Activated CD8-positive, alpha-beta memory T cell treated with anti-CD3 and anti-CD28 coated beads for 36 hours (primary cell): ENCODE measurements at regions not wholly inside any gene's neighbourhood (a gene's known extent, or its start where the extent isn't known, plus 50 kb on each side); places are given as distances from the start of the nearest gene placed in this dataset.
"Not testable (repeated sequence)": the region's sequence is repeated elsewhere in the genome, so short reads cannot be mapped to it uniquely, and the experiment has no call there.

Experiments used
- CTCF ChIA-PET: fragments of 350-600 bp; sonication (Branson Sonifier 250); formaldehyde crosslinking; loops from one replicate; lab custom pipeline; 2021; ENCODE audit warnings: antibody characterized with exemption; lab: Charles Lee
- POLR2A ChIA-PET: fragments of 350-600 bp; sonication (Branson Sonifier 250); formaldehyde crosslinking; loops from one replicate; lab custom pipeline; 2021; ENCODE audit warnings: antibody characterized with exemption; lab: Charles Lee

DNA sequence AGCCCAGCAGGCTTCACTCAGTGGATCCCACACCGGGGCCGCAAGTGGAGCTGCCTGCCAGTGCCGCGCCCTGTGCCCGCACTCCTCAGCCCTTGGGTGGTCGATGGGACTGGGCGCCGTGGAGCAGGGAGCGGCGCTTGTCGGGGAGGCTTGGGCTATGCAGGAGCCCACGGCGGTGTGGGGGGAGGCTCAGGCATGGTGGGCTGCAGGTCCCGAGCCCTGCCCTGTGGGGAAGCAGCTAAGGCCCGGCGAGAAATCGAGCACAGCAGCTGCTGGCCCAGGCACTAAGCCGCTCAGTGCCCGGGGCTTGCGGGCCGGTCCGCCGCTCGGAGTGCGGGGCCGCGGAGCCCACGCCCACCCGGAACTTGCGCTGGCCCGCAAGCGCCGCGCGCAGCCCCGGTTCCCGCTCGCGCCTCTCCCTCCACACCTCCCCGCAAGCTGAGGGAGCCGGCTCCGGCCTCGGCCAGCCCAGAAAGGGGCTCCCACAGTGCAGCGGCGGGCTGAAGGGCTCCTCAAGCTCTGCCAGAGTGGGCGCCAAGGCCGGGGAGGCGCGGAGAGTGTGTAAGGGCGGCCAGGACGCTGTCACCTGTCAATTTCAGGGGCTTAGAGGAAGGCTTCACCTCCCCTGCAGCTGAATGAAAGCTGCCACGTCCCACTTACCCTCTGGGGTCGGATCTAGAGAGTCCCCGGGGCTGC, 157.3 kb downstream of the LY86 start:
- CTCF ChIA-PET, result not testable (repeated sequence)
- POLR2A ChIA-PET, result interaction anchor here (0.7 kb wide), 1 partner anchor 240 kb away, joined by 4 read pairs; no protein-coding TSS in a partner anchor

DNA sequence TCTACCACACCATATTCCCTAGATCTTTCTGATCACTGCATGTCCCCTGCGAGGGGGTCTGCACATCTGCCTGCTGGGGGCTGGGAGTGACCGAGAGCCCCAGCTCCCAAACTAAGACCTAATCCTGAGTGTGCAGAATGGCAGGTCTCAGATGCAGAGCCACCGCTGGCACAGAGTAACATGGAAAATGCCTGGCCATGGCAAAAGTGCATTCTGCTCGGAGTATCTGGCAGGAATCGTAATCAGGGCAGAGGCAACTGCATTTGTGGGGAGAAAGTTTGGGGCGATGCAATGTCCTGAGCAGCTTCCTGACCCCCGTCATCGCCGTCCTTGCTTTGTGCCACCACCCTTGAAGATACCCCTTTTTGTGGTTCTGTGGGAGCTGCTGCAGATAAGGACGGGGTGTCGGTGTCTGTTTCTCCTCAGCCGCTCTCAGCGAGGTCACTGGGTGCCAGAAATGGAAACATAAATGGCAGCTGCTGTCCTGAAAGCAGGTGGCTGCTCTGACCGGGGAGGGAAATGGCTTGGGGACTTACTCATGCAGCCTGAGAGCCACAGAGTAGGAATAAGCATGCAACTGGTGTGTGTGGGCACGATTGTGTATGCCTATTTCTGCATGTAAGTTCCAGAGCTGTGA, 157.9 kb downstream of the LY86 start:
- CTCF ChIA-PET, result no interaction called here
- POLR2A ChIA-PET, result no interaction called here

DNA sequence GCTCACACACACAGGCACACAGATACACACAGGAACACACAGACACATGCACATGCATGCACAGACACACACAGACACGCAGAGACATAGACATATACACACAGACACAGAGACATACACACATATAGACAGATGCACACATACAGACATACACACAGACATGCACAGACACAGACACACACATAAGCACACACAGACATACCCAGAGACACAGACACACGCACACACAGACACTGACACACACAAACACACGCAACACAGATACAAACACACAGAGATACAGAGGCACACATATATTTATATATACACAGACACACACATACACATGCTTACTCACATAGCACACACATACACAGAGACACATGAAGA, 158.4 kb downstream of the LY86 start:
- CTCF ChIA-PET, result no interaction called here
- POLR2A ChIA-PET, result no interaction called here

DNA sequence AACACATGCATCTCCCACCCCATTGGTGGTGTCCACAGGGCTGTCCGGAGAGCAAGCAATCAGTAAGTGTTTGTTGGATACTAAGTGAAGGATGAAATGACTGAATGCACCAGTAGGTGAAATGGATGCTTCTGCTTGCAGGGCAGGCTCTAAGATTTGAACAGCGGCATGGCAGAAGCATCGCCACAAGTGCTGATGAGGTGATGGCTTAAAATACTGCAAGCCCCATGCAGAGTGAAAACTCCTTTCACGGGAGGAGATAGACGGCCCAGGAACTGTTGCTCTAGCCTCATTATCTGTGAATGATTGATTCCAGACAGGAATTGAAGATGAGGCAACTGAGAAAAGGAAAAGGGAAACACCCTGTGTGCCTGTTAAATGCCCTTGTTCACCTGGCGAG, 158.9 kb downstream of the LY86 start:
- CTCF ChIA-PET, result no interaction called here
- POLR2A ChIA-PET, result no interaction called here

DNA sequence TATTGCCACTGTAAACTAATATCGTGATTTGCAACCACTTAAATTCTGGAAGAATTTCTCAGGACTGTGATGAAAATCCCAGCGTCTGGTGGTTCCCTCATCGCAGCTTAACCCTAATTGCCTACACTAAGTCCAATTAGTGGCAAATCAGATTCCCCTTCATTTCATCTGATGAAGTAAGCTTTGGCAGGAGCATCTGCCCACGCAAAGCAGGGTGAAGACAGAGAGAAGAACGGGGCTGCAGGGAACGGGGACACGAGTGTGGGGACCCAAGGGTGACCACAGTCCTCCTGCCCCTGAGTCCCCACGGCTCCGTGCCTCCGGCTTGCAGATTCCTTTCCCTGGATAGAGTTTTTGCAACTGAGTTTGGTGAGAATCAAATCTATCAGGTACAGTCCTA, 159.5 kb downstream of the LY86 start:
- ChIA-PET CTCF (no interaction called here), POLR2A (no interaction called here)

DNA sequence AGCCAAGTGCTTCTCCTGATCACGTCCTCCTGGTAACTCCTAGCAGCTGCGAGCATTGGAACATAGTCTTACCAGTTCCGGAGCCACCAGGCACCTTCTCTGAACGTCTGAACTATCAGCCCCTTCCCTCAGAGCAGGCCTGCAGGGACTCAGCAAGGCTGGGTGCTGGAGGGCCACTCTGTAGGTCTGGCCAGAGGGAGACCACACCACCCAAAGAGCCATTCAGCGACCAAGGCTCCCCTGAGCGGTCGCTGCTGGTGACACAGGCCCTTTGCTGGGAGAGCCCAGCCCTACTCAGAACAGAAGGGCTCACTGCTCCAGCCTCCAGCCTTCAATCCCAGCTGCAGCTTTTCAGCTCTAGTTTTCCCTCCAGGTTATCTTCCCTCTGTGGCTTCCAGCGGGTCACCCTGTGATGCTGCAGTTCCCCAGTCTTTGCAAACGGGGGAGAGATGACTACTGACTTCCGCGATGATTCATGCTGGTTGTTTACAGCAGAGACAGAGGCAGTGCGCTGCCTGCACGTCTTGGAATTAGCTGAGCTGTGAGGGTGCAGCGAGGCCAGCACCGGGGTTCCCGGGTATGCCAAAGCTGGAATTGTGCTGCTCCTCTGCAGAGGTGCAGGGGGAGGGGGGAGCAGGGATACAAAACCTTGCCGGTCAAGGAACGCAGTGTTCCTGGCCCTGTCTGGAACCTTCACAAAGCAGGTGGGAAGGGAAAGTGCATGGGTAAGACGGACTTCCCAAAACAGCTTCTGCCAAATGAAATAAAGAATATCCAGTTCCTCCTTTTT, 161.4 kb downstream of the LY86 start:
- CTCF ChIA-PET, result interaction anchor here (0.6 kb wide), 1 partner anchor 153 kb away, joined by 4 read pairs; no protein-coding TSS in a partner anchor
- POLR2A ChIA-PET, result no interaction called here

DNA sequence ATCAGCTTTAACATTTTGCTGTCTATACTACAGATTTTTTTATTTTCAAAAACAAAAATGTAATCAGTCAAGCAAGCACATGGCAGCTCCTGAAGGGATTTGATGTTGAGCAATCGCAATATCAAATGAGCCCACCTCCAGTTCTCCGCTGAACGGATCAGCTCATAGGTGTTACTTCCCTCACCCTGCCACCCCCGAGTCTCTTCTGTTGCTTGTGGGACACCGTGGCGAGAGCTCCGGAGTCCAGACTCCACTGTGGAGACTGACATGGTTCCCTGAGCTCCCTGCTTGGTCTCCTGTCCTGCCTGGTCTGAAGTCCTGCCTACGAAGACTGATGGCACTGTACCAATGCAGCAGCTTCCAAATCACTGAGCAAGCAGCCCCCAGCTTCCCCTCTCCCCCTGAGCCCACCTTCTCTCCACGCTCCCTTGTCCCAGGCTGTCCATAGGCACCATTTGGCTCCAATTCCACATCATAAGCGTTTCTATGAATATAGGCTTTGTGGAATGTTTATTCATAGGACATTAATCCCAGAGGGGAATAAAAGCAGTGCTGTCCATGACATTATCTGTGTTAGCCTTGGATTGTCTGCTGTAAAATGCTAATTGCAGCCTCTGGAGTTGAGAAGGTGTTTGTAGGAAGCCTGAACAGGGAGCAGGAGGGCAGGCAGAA, 162.2 kb downstream of the LY86 start:
- CTCF ChIA-PET, result interaction anchor here (0.6 kb wide), 1 partner anchor 152 kb away, joined by 4 read pairs; no protein-coding TSS in a partner anchor
- POLR2A ChIA-PET, result no interaction called here

DNA sequence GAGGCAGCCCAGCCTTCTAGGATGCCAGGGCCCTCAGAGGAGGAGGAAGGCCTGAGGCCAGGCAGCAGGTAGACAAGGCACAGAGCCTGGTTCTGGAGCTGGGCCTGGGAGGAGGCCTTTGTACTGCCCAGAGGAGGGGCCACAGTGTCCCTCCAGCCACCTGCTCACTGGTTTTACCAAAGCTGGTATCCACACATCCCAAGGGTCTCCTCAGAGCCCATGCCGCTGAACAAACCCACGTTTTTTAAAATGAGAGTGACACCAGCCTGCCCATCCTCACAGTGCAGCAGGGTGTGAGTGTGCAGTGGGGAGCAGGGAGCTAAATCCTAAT, 162.7 kb downstream of the LY86 start:
- CTCF ChIA-PET, result no interaction called here
- POLR2A ChIA-PET, result no interaction called here

DNA sequence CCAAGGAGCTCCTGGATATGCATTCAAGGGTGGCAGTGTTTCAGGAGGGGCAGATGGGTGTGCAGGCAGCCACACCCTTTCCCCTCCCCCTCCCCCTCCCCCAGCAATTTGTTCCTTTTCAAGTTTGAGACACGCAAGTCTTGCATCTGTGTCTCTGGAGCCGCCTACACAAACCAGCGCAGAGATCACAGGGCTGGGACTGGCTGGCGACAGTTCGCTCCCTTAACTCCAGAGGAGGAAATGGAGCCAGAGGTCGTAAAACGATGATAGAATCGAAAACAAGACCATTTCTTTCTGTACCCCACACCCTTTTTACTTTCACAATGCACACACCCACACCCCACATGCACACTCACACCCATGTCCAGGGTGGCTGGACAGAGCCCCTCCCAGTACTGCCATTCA, 163.1 kb downstream of the LY86 start:
- CTCF ChIA-PET, result no interaction called here
- POLR2A ChIA-PET, result no interaction called here

DNA sequence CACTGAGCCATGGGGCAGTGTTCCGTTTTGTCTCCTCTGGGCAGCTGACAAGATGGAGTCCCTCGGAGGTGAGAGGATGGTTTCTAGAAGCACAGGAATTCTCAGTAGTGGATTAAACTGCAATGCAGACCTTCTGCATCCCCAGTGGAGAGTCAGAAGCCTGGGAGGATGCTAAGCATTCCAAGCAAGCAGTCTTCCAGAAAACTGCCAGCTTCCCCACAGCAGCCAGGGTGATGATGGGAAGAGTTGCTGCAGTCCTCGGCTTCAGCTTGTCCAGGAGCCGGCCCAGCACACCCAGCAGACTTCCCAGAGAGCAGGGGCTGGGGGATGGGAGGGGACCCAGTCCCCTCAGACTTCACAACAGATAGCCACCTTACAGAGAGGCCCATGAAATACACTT, 163.6 kb downstream of the LY86 start:
- POLR2A ChIA-PET, result no interaction called here

DNA sequence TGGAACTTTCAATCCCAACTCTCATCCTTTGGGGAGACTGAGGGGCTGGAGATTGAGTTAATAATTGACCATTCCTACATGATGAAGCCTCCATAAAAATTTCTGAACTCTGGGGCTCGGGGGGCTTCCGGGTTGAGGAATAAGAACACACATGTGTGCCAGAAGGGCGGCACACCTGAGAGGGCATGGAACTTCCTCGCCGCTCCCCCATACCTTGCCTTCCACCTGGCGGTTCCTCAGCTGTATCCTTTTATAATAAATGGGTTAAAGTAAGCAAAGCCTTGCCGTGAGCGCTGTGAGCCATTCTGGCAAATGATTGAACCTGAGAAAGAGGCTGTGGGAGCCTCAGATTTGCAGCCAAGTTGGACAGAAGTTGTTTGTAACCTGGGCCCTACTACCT, 164.8 kb downstream of the LY86 start:
- POLR2A ChIA-PET, result no interaction called here
- CTCF ChIA-PET, result no interaction called here

More for the DNA sequence above, 163.6 kb downstream of the LY86 start:
- CTCF ChIA-PET, result no interaction called here

DNA sequence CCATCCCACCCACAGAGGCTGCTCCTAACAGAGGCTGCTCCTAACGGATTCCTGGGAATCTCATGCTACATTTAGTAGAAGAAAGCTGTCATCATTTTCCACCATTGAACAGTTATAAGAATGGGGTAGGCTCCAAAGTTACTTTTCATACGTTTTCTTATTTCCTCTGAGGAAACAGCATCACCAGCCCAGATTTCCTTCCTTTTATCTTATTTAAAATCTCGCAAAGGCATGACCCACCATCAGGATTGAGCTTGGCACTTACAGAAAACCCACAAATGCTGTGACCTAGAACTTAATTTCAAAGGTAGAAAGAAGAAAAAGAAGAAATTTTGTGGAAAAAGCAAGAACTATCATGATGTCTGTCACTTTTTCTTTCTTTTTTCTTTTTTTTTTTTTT, 168.0 kb downstream of the LY86 start:
- ChIA-PET POLR2A (no interaction called here), CTCF (interaction anchor here (0.7 kb wide), 1 partner anchor 22 kb away, joined by 4 read pairs; no protein-coding TSS in a partner anchor)

DNA sequence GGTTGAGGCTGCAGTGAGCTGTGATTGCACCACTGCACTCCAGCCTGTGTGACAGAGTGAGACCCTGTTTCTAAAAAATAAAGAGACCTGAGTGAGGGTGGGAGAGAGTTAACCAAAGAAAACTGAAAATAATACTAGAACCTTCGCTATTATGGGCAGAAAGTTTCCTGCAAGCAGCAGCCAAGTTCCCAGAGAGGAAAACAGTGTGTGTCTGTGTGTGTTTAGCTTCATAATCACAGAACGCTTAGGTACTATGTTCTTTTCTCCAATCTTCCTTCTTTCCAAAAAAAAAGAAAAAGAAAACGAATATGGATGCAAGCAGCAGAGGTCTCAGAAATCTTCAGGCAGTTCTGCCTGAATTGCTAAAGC, 170.0 kb downstream of the LY86 start:
- ChIA-PET POLR2A (no interaction called here), CTCF (no interaction called here)

DNA sequence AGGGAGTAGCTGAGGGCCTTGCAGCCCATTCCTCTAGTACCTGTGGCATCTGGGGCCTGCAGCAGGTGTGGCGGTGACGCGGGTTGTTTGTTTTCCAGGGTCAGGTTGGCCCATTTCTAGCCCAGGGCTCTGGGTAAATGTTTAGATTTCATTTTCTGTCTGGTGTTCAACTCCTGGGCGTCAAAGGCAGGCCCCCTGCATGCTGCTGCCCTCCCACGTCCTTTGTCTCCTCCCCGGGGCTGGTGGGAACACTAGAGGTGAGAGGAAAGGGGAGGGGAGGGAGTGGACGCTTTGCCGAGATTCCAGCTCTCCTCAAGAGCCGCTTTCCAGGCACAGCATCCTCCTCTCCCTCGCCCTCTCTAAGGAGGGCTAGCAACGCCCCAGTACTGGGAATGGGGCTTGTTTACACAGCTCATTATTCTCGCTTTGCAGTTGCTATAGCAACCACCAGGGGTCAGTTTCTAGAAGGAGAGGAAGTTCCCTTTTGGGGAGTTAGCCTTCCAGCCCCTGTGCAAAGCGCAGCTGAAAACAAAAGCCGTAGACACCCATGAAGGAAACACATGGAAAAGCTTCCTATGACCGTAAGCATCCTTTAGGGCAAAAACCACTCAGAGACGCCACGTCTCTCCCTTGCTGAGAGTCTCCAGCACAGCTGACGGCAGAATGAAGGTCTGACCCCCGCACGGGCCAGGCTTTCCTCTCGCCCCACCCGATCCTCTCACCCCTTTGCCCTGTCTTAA, 170.6 kb downstream of the LY86 start:
- ChIA-PET CTCF (interaction anchor here (0.9 kb wide), 1 partner anchor 513 kb away, joined by 3 read pairs; no protein-coding TSS in a partner anchor), POLR2A (no interaction called here)

DNA sequence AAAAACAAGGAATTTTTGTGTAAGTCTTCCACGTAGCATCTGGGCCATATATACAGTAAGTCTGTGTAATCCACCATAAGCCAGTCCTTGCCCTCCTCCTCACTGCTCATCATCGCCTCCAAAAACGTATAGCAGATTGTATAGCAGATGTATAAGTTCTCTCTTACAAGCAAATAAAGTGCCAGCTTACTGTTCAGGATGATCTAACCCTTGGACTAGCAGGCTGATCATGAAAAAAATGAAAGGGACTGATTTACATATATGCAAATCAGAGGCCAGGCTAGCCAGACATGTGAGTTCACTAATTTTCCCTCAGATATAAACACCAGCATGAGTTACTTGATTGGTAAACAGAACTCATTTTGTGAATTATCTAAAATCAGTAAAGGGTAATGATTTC, 171.5 kb downstream of the LY86 start:
- ChIA-PET POLR2A (no interaction called here), CTCF (interaction anchor here (0.9 kb wide), 1 partner anchor 512 kb away, joined by 3 read pairs; no protein-coding TSS in a partner anchor)

DNA sequence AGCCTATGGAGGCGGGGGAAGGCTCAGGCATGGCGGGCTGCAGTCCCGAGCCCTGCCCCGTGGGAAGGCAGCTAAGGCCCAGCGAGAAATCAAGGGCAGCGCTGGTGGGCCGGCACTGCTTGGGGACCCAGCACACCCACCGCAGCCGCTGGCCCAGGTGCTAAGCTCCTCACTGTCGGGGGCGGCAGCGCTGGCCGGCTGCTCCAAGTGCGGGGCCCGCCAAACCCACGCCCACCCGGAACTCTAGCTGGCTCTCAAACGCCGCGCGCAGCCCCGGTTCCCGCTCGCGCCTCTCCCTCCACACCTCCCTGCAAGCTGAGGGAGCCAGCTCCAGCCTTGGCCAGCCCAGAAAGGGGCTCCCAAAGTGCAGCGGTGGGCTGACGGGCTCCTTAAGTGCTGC, 174.0 kb downstream of the LY86 start:
- CTCF ChIA-PET, result not testable (repeated sequence)
- POLR2A ChIA-PET, result interaction anchor here (0.6 kb wide), 1 partner anchor 55 kb away, joined by 4 read pairs; no protein-coding TSS in a partner anchor

DNA sequence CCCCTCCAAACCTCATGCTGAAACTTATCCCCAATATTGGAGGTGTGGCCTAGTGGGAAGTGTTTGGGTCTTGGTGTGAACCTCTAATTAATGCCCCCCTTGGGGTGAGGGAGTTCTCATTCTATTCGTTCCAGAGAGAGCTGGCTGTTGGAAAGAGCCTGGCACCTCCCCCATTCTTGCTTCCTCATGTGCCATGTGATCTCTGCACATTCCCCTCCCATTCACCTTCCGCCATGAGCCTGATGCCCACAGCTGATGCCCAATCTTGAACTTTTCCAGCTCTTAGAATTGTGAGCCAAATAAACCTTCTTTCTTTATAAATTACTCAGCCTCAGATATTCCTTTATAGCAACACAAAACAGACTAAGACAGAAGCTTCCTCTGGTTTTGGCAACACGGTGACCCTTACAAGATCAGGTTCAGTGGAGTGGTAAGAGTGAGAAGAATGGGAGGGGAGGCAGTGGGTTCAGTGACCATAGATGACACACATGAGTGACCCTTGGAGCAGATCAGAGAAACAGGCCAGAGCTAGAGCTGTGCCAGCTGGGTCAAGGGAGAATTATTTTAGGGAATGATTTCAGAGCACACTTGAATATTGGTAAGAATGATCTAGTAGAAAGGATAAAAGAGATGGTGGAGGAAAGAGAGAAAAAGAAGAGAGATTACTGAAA, 176.4 kb downstream of the LY86 start:
- ChIA-PET POLR2A (no interaction called here), CTCF (no interaction called here)

DNA sequence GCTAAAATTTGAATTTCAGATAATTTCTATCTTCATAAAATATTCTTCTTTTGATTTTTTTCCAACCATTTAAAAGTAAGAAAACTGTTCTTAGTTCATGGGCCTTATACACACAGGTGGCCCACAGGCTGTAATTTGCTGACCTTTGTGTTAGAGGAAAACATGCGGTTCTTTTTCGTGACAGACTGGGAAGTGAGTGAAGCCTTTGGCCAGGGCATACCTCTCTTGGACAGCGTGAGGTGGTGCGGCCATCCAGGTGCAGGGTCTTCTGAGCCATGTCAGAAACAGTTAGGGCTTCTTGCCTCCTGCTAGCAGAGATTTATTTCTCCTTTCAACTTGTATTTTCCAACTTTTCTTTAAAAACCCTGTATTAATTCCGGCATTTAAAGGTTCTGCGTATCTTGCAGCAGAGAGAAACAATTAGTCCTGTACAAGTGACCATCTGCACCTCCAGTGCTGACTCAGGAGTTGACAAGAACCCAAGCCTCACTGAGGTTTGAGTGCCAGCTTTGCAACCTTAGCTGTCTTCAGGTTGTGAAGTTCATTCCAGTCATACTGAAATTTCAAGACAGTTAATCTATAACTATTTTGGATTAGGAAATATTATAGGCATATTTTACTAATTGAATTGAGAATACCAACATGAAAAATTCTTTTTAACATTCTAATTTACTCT, 177.8 kb downstream of the LY86 start:
- ChIA-PET CTCF (no interaction called here), POLR2A (no interaction called here)
